GM18873 (cell line): ENCODE measurements at regions not wholly inside any gene's neighbourhood (a gene's known extent, or its start where the extent isn't known, plus 50 kb on each side); places are given as distances from the start of the nearest gene placed in this dataset.
"Not testable (repeated sequence)": the region's sequence is repeated elsewhere in the genome, so short reads cannot be mapped to it uniquely, and the experiment has no call there.

ENCODE experiments used
- ATAC-seq: cut with Tn5 transposase; IDR thresholded peaks from one replicate; pipeline ENCODE4 v1.9.1; 2021; ENCODE audit warnings: mild to moderate bottlenecking, moderate library complexity, moderate number of reproducible peaks; ENCODE audit not compliant: unreplicated experiment, low FRiP score

DNA sequence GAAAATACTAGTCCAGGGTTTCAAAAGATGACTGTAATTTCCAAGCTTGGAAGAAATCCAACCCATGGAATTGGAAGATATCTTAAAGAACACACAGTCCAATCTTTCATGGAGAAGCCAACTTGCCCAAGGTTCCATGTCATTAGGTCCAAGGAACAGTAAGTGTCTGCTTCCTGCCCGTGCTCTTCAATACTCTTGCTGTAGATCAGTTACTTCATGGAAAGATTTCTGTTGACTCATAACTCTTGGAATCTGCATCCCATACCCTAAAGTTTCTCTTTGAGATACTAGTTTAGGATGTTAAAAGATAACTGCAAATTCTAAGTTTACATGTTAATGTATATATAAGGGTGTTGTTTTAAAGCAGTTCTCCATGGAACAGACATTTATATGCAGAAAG, 127.9 kb upstream of the SLC13A1 start:
- ATAC-seq = no peak

DNA sequence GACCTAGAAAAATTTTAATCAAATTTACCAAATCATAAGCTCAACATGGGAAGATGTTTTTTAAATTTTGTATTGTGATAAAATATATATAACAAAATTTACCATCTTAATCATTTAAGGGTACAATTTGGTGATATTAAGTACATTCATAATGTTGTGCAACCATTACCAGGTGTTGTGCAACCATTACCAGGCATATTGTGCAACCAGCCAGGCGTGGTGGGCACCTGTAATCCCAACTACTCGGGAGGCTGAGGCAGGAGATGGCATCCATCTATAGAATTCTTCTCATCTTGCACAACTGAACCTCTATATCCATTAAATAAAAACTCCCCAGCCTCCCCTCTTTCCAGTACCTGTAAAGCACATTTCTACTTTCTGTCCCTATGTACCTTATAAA, 124.5 kb upstream of the SLC13A1 start:
- no peak for ATAC-seq

DNA sequence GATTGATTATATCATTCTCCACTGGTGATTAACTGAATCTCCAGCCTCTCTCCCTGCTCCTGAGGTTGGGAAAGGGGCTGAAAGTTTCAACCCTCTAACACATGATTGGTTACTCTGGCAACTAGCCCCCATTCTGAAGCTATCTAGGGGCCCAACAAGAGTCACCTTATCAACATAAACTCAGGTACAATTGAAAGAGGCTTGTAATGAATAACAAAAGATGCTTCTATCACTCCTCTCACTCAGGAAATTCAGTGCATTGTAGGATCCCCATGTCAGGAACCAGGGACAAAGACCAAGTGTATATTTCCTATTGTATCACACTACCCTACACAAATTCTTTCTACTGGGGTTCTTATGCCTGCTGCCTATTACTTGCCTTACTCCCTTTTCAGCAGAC, 123.9 kb upstream of the SLC13A1 start:
- ATAC-seq = no peak

DNA sequence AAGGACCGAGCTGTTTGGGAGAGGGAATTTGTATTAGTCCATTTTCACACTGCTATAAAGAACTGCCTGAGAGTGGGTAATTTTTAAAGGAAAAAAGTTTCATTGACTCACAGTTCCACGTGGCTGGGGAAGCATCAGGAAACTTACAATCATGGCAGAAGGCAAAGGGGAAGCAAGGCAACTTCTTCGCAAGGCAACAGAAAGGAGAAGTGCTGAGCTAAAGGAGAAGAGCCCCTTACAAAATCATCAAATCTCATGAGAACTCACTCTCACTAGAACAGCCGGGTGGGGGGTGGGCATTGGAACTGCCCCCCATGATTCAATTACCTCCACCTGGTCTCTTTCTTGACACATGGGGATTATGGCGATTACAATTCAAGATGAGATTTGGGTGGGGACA, 121.8 kb upstream of the SLC13A1 start:
- ATAC-seq = not testable (repeated sequence)

DNA sequence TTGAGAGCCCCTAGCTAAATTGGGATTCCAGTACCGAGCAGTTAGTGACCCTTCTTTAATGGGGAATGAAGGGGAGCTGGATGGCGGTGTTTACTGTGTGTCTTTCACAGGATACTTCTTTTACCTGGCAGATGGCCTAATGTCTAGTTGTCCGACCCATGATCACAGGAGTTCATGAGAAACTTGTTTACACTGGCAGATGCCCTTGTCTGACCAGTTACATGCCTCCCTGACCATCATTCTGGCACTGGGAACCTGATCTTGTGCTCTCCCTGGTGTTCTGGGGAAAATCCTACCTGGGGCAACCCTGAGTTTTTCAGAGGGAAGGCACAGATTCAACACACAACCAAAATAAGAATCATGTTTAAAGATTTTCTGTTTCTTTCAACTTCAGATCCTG, 120.1 kb upstream of the SLC13A1 start:
- ATAC-seq = no peak

DNA sequence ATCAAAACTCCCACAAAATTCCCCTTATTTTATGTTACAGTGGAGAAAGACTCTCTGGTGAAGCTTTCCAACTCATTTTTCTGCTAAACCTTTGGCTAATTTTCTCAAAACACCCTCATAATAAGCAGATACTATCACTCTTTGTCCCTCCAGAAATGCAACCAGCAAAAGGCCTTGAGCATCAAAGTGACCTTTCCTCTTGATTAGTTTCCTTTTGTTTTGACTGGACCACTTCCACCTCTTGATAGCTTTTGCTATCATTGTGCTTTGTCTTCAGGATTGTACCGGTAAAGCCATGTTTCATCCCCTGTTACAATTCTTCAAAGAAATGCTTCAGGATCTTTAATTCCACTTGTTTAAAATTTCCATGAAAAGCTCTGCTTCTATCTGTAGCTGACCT, 115.1 kb upstream of the SLC13A1 start:
- no peak for ATAC-seq

DNA sequence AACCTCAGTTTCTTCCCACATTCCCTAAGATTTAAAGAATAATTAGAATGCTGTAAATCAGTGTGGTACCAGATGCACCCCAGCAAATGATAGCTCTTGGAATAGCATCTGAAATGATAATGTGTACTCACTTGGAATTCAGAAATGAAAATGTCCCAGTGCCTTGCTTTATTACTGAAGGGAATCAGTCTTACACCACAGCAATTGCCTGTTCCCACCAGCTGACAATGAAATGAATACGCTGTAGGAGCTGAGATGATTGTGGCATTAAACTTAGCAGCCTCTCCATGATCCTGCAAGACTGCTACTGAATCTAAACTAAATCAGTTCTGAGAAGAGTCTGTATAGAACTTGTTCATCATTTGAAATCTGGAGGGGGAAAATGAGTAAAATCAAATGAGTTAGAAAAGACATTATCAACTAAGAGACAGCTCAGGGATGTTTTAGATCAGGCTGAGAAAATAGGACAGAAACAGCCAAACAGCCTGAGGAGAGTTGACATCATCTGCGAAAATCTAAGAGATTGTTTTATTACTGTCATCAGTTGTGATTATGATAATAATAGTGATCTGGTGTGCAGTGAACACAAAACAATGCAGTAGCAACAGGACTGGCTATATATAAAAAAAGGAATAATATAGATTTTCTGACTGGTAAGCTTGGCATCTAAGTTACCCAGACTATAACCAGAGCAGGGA, 108.6 kb upstream of the SLC13A1 start:
- ATAC-seq = no peak

DNA sequence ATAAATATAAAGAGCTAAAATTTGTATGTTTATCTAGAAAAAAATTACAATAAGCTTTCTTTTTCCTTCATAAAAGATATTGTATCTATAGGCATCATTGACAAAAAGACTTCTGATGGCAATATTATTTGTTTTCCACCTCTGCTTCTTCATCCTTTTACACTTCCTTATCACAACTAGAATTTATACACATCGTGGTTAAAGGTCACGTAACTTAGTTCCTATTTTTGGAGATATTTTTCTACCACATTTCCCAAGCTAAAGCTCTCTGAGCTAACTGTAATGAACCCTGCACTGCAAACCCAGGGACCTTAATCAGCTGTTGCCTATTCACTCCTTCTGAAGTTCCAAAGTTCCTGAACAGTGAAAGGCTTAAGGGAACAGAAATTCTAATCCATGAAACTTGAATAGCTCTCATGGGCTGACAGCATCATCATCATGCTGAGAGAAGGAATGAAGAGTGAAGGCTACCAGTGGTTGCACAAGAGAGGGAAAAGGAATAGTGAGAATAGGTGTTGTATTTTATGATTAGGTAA, 106.1 kb upstream of the SLC13A1 start:
- ATAC-seq = no peak

DNA sequence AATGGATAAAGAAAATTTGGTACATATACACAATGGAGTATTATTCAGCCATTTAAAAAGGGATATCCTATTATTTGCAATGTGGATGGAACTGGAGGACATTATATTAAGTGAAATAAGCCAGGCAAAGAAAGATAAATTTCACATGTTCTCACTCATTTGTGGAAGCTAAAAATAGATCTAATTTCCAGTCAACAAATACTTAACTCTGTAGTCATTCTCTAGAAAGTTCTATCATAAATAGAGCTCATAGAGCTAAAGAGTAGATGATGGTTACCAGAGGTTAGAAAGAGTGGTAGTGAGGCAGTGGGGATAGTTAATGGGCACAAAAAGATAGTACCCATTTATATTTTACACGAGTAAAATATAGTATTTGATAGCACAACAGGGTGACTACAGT, 104.2 kb upstream of the SLC13A1 start:
- ATAC-seq = no peak

DNA sequence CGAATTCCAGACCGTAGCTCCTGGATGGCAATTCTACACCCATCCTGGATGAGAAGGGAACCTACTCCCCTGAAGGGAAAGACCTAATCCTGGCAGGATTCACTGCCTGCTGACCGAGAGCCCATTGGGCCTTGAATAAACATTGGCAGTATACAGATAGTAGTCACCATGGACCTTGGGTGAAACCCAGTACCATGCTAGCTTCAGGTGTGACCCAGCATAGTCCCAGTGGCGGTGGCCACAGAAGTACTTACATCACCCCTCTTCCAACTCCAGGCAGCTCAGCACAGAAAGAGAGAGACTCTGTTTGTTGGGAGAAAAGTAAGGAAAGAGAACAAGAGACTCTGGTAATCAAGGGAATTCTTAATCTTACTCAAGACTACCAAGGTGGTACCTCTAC, 97.2 kb upstream of the SLC13A1 start:
- ATAC-seq = no peak

DNA sequence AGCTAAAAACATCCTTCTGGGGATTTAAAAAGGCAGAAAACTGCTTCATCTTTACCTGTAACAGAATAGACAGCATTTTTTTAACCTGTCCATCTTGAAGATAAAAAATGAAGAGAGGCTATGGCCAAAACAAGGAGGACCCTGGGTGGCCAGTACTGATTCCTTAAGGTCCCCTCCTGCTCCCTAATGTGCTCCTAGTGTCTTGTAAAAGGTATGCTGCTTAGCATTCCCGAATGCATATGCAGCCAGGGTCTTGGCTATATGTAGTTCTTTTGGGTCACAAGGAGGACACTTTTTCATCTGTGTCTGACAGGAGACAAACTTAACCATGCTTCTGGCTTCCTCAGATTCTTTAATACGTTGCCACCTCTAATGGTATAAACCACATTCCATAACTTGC, 93.9 kb upstream of the SLC13A1 start:
- ATAC-seq = no peak

DNA sequence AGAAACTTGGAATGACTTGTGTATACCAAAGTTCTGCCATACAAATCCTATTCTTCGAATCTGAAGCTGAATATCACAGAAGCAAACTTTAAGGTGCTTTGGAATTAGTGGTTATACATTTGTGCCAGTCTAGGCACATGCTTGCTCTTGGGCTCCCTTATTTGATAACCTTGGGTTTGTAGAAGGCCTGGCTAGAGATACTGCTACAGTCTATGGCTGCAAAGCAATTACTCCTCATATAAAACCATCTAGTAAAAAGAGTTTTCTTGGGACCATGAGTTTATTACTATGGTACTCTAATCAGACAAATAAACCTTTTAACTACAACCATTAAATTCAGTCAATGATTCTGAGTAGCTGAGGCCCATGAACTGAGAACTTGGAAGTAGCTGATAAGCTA, 92.5 kb upstream of the SLC13A1 start:
- ATAC-seq = no peak

DNA sequence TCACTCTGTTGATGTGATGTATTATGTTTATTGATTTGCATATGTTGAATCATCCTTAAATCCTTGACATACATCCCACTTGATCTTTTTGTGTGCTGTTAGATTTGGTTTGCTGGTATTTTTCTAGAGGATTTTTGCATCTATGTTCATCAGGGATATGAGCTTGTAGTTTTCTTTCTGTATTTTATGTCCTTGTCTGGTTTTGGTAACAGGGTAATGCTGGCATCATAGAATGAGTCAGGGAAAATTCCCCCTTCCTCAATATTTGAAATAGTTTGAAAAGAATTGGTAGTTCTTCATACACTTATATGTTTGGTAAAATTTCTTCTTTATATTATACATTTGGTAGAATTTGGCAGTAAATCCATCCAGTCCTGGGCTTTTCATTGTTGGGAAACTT, 89.4 kb upstream of the SLC13A1 start:
- ATAC-seq = no peak

DNA sequence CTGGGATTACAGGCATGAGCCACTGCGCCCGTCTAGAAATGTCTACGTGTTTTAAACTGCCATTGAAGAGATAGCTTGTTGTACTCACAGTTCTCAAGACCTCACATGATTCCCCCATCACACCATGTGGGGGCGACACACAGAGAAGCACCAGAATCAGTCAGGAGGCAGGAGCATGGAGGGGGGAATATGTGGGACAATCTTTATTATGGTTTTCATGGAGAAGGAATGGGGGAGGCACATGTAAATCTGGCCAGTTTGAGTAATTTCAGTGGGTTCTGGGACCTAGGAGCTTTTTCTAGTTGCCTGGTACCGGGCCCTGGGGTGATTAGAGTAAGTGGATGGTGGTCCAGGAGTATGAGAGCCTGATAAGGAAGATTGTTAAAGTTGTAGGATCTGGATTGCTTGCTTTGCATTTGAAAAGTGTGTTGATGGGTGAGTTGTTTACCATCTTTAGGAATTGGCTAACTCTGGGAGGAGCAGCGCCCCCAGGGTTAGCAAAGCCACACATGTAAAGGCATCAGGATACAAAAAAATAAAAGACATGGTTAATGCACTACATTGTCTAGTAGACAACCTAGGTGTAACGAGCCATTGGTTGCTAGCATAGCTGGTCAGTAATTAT, 85.4 kb upstream of the SLC13A1 start:
- no peak for ATAC-seq

DNA sequence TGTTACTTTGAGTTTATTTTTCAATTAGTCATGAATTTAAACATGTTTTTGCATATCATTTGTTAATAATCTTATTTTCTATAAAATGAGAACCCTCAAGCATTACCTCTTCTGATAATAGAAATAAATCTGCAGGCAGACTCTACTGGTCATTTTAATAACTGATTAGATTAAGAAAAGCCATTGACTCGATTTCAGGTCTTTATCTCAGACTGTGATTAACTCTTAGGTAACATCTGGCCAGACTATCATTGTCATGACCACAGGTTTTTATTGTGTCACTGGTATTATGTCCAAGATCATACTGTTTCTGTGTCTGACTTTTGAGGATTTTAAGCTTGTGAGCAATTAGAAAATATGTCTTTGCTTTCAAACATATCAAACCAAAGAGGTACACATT, 83.6 kb upstream of the SLC13A1 start:
- no peak for ATAC-seq

DNA sequence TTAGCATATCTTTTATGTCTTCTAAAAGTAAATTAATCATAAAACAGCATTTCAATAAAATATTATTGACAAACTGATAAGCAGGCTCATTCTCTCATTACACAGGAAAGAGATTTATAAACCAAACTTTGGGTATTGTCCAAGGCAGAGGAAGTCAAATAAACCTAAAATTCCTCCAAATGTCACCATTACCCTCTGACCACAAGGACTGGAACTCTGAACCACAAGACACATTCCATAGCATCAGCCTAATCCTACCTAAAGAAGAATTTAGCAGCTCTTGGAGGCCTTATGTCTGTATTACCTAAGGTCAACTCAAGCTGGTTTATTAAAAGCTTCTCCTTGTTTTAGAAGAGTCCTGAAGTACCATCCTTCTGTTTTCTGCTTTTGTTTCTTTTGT, 82.4 kb upstream of the SLC13A1 start:
- no peak for ATAC-seq

DNA sequence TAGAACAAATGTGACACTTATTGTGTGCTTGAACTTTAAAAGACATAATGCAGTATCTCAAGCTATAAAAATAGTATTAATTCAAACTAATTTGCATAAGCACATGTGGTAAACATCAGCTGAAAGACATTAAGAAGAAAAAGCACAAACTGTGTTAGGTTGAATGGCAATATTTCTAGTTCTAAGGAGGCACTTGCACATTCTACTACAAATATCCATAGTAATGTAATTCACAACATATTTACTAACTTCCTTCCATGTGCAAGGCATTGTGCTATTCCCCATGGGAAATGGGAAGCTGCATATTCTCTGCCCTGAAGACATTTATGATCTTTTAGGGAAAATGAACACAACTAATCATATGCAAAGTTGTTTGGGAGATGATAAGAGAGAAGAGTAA, 80.2 kb upstream of the SLC13A1 start:
- ATAC-seq = no peak

DNA sequence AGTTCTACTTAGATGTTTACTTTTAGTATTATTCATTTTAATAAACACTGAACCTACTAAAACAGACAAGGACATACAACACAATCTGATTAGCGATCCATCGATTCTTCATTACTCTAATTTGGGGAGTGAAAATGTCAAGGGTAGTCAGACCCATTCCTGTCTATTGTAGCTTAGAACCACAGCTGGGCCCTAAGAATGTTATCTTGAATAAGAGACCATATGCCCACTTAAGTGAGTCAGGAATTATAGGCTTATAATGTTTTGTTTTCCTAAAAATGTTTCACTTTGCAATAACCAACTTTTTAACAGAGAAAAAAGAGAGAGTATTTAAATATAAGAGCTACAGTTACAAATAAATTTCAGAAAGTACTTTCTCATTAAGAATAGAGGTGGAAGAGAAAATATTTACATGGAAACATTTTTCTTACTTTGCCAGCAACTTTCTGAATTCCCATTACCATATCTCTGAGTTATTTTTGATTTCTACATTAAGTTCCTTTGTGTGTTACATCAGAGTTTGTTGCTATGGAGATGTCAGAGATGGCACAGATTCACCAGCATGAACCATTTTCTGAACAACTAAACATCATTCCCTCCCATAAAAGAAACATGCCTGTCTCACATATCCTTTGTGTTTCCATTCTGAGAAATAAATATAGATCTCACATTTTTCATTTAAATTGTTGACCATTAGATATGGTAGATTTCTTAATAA, 75.4 kb upstream of the SLC13A1 start:
- ATAC-seq = no peak

DNA sequence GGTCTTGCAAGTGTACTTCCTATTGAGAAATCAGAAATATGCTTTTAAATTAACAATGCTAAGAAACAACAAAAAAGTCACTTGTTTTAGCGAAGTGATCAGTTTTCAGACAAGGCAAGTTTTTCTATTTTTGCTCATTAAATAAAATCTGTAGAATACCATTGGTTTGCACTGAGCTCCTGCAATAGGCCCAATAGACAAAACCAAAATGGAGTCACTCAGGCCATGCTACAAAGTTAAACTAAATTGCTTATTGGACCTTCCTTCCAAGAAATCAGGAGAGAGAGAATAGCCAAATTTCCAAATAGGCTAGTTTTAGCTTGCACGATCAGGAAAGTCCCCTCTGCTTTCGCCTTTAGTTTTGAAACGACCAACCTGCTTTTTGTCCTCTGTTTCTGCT, 73.4 kb upstream of the SLC13A1 start:
- ATAC-seq = no peak

DNA sequence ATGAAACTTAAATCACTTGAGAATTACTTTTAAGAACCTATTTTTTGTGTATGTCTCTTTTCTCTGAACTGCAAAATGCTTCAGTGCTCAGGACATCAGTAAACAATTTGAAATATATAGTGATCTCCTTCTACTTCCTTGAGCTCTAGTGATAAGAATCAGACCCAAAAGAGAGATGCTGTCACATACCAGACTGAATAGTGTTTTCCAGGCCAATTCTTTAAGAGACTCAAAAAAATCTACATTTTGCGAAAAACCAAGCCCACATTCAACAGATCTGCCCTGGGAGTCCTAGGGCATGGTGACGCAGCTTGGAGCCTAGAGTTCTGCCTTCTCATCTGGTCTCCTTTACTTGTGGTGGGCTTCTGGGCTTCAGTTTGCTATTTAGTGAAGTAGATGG, 72.1 kb upstream of the SLC13A1 start:
- ATAC-seq = no peak

DNA sequence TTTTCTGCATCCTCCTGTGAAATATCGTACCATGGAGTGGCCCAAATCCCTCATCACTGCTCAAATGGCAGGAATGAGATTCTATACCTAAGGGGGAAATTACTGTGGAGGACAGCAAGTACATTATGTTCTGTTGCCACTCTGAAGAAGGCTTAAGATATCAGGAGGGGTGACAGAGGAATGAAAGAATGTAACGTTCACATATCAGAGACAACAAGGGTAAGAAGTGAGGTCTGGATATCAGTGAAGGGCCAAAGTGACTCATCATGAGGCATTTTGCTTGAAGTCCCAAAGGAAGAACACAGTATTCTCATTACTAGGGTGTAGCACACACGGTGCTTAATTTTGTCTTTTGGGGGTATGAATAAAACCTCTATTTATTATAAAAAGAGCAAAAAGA, 71.5 kb upstream of the SLC13A1 start:
- ATAC-seq = no peak

DNA sequence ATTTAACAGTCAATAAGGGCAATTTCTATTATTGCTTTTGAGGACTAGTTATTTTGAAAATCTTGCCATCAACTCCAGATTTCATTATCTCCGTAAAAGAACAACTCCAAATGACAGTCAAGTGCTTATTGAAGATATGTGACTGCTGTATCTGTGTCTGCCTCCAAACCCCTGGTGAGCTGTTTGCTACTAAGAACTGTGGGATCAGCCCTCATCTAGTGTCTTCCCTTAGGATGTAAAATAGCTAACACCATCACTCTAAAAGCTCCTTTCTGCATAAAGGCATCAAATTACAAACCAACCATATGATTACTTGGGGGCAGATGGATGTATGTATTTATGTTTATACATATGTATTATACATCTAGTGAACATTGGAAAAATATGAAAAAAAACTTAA, 70.8 kb upstream of the SLC13A1 start:
- ATAC-seq = no peak
